ENCODE measurements at regions not wholly inside any gene's neighbourhood (a gene's known extent, or its start where the extent isn't known, plus 50 kb on each side); places are given as distances from the start of the nearest gene placed in this dataset.
"Not testable (repeated sequence)": the region's sequence is repeated elsewhere in the genome, so short reads cannot be mapped to it uniquely, and the experiment has no call there.

- Mint-ChIP-seq H3K9me3 (ENCODE audit: insufficient read depth) (no peaks in the 10 kb centered on the region), H3K4me1 (ENCODE audit: low read depth) (no peaks in the 10 kb centered on the region), H3K4me3 (no peak overlapping the region), H3K36me3 (ENCODE audit: low read depth) (no peaks in the 10 kb centered on the region), H3K27me3 (ENCODE audit: low read depth) (no peaks in the 10 kb centered on the region), H3K27ac (no peak overlapping the region)
- ATAC-seq (no peak), DNase-seq (no peak)
- POLR2A ChIA-PET, result no interaction called here
- CTCF ChIA-PET, result no interaction called here
These were observed 212.3 kb downstream of the TTC6 start for GRCh38 chr14:37807722-37808121.

GRCh38 chr14:37810094-37810801 lies 214.8 kb downstream of the TTC6 start:
- ATAC-seq, result no peak

GRCh38 chr14:37813732-37814131 lies 218.3 kb downstream of the TTC6 start:
- DNase-seq, result no peak
- ATAC-seq, result no peak
- ChIA-PET POLR2A (no interaction called here), CTCF (no interaction called here)
- Mint-ChIP-seq H3K27me3 (ENCODE audit: low read depth) (no peaks in the 10 kb centered on the region), H3K9me3 (ENCODE audit: insufficient read depth) (no peaks in the 10 kb centered on the region), H3K36me3 (ENCODE audit: low read depth) (no peaks in the 10 kb centered on the region), H3K4me1 (ENCODE audit: low read depth) (no peaks in the 10 kb centered on the region), H3K27ac (no peak overlapping the region), H3K4me3 (no peak overlapping the region)

More at GRCh38 chr14:37810094-37810801, 214.8 kb downstream of the TTC6 start:
- DNase-seq, result no peak
- no peaks in the 10 kb centered on the region for H3K4me1 Mint-ChIP-seq (ENCODE audit: low read depth)
- ChIA-PET POLR2A (no interaction called here), CTCF (no interaction called here)
- no peak overlapping the region for H3K4me3 Mint-ChIP-seq
- H3K27ac Mint-ChIP-seq, result no peak overlapping the region
- no peaks in the 10 kb centered on the region for H3K36me3 Mint-ChIP-seq (ENCODE audit: low read depth)
- no peaks in the 10 kb centered on the region for H3K27me3 Mint-ChIP-seq (ENCODE audit: low read depth)
- H3K9me3 Mint-ChIP-seq (ENCODE audit: insufficient read depth), result no peaks in the 10 kb centered on the region

- POLR2A ChIA-PET, result no interaction called here
- Mint-ChIP-seq H3K4me1 (ENCODE audit: low read depth) (no peaks in the 10 kb centered on the region), H3K27ac (no peak overlapping the region), H3K27me3 (ENCODE audit: low read depth) (no peaks in the 10 kb centered on the region), H3K4me3 (no peak overlapping the region), H3K9me3 (ENCODE audit: insufficient read depth) (no peaks in the 10 kb centered on the region), H3K36me3 (ENCODE audit: low read depth) (no peaks in the 10 kb centered on the region)
- CTCF ChIA-PET, result no interaction called here
- DNase-seq (no peak), ATAC-seq (no peak)
These were observed 220.7 kb downstream of the TTC6 start for GRCh38 chr14:37816135-37816534.

- no peaks in the 10 kb centered on the region for H3K36me3 Mint-ChIP-seq (ENCODE audit: low read depth)
- H3K27me3 Mint-ChIP-seq (ENCODE audit: low read depth), result no peaks in the 10 kb centered on the region
- no peak overlapping the region for H3K4me3 Mint-ChIP-seq
- H3K9me3 Mint-ChIP-seq (ENCODE audit: insufficient read depth), result no peaks in the 10 kb centered on the region
- H3K4me1 Mint-ChIP-seq (ENCODE audit: low read depth), result no peaks in the 10 kb centered on the region
- DNase-seq, result no peak
- POLR2A ChIA-PET, result no interaction called here
- no peak overlapping the region for H3K27ac Mint-ChIP-seq
- no peak for ATAC-seq
- CTCF ChIA-PET, result no interaction called here
These were observed 221.4 kb downstream of the TTC6 start for GRCh38 chr14:37816743-37817295.

GRCh38 chr14:37819155-37820015 lies 224.0 kb downstream of the TTC6 start:
- Mint-ChIP-seq H3K27ac (no peak overlapping the region), H3K4me1 (ENCODE audit: low read depth) (no peaks in the 10 kb centered on the region), H3K9me3 (ENCODE audit: insufficient read depth) (no peaks in the 10 kb centered on the region), H3K36me3 (ENCODE audit: low read depth) (no peaks in the 10 kb centered on the region), H3K4me3 (no peak overlapping the region), H3K27me3 (ENCODE audit: low read depth) (no peaks in the 10 kb centered on the region)
- no peak for DNase-seq
- ChIA-PET CTCF (no interaction called here), POLR2A (no interaction called here)
- no peak for ATAC-seq

- ATAC-seq; H3K4me1 Mint-ChIP-seq (ENCODE audit: low read depth); H3K27me3 Mint-ChIP-seq (ENCODE audit: low read depth); CTCF ChIA-PET; H3K9me3 Mint-ChIP-seq (ENCODE audit: insufficient read depth); DNase-seq; H3K27ac Mint-ChIP-seq; H3K4me3 Mint-ChIP-seq; H3K36me3 Mint-ChIP-seq (ENCODE audit: low read depth); POLR2A ChIA-PET: not testable (repeated sequence)
These were observed 225.4 kb downstream of the TTC6 start for GRCh38 chr14:37820810-37821209.

- ChIA-PET CTCF (no interaction called here), POLR2A (no interaction called here)
- ATAC-seq, result no peak
- no peak for DNase-seq
- Mint-ChIP-seq H3K4me3 (no peak overlapping the region), H3K27me3 (ENCODE audit: low read depth) (no peaks in the 10 kb centered on the region), H3K36me3 (ENCODE audit: low read depth) (no peaks in the 10 kb centered on the region), H3K4me1 (ENCODE audit: low read depth) (no peaks in the 10 kb centered on the region), H3K27ac (no peak overlapping the region), H3K9me3 (ENCODE audit: insufficient read depth) (no peaks in the 10 kb centered on the region)
These were observed 229.7 kb downstream of the TTC6 start for GRCh38 chr14:37824939-37825712.

- H3K27me3 Mint-ChIP-seq (ENCODE audit: low read depth), result no peaks in the 10 kb centered on the region
- no peaks in the 10 kb centered on the region for H3K9me3 Mint-ChIP-seq (ENCODE audit: insufficient read depth)
- DNase-seq (no peak), ATAC-seq (no peak)
- CTCF ChIA-PET, result no interaction called here
- no peaks in the 10 kb centered on the region for H3K36me3 Mint-ChIP-seq (ENCODE audit: low read depth)
- POLR2A ChIA-PET, result no interaction called here
- no peaks in the 10 kb centered on the region for H3K4me1 Mint-ChIP-seq (ENCODE audit: low read depth)
- no peak overlapping the region for H3K4me3 Mint-ChIP-seq
- no peak overlapping the region for H3K27ac Mint-ChIP-seq
These were observed 231.4 kb downstream of the TTC6 start for GRCh38 chr14:37826869-37827268.

GRCh38 chr14:37830271-37830670 lies 234.8 kb downstream of the TTC6 start:
- H3K4me1 Mint-ChIP-seq (ENCODE audit: low read depth), result no peaks in the 10 kb centered on the region

GRCh38 chr14:37834275-37834674 lies 238.8 kb downstream of the TTC6 start:
- no peak overlapping the region for H3K4me3 Mint-ChIP-seq
- no peak for ATAC-seq
- H3K27ac Mint-ChIP-seq, result no peak overlapping the region
- DNase-seq, result no peak
- H3K36me3 Mint-ChIP-seq (ENCODE audit: low read depth), result no peaks in the 10 kb centered on the region
- CTCF ChIA-PET, result no interaction called here
- H3K9me3 Mint-ChIP-seq (ENCODE audit: insufficient read depth), result peaks cover 29% of the 10 kb centered on the region
- no peaks in the 10 kb centered on the region for H3K4me1 Mint-ChIP-seq (ENCODE audit: low read depth)
- H3K27me3 Mint-ChIP-seq (ENCODE audit: low read depth), result no peaks in the 10 kb centered on the region
- POLR2A ChIA-PET, result no interaction called here

More at GRCh38 chr14:37830271-37830670, 234.8 kb downstream of the TTC6 start:
- ChIA-PET POLR2A (no interaction called here), CTCF (no interaction called here)
- Mint-ChIP-seq H3K36me3 (ENCODE audit: low read depth) (no peaks in the 10 kb centered on the region), H3K4me3 (no peak overlapping the region), H3K9me3 (ENCODE audit: insufficient read depth) (peaks cover 22% of the 10 kb centered on the region), H3K27ac (no peak overlapping the region), H3K27me3 (ENCODE audit: low read depth) (no peaks in the 10 kb centered on the region)
- ATAC-seq (no peak), DNase-seq (no peak)

- H3K4me3 Mint-ChIP-seq; H3K27ac Mint-ChIP-seq; ATAC-seq; H3K36me3 Mint-ChIP-seq (ENCODE audit: low read depth); POLR2A ChIA-PET; H3K27me3 Mint-ChIP-seq (ENCODE audit: low read depth); H3K4me1 Mint-ChIP-seq (ENCODE audit: low read depth); DNase-seq; CTCF ChIA-PET: not testable (repeated sequence)
- peaks cover 20% of the 10 kb centered on the region for H3K9me3 Mint-ChIP-seq (ENCODE audit: insufficient read depth)
These were observed 243.3 kb downstream of the TTC6 start for GRCh38 chr14:37838778-37839177.

Data from activated CD8-positive, alpha-beta T cell treated with anti-CD3 and anti-CD28 coated beads, Interleukin-2, amount 10 ng/mL, durations not matched to agents 7 days and 5 days (primary cell).